Stimulated activated CD8-positive, alpha-beta memory T cell treated with anti-CD3 and anti-CD28 coated beads, Interleukin-2, amount 100 ng/mL, for 48 hours (primary cell): ENCODE measurements at regions not wholly inside any gene's neighbourhood (a gene's known extent, or its start where the extent isn't known, plus 50 kb on each side); places are given as distances from the start of the nearest gene placed in this dataset.

Experiments used
- DNase-seq, 2 donors: peaks; one replicate each; pipeline ENCODE4 v3.0.0-alpha.2; 2020; ENCODE audit warnings: low read depth in 2 of 2

GRCh38 chr17:71262586-71262985 lies 858.2 kb upstream of the SOX9 start:
- DNase-seq: no peak

DNA sequence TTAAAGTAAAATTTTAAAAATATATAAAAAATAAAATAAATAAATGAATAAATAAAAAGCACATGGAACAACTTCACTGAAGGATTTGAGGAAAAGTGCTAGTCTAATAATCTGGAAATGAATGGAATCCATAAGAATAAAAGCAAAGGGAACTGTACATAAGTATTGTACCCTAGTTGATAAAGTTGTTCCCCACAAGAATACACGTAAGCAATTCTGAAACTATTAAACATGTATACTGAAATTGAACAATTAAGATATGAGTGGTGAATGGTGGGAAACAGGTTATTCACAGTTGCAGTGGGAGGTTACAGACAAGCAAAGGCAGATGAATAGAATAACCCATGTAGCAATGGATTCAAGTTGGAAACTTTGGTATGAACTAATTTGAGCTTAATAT lies 853.2 kb upstream of the SOX9 start:
- no peak for DNase-seq

DNA sequence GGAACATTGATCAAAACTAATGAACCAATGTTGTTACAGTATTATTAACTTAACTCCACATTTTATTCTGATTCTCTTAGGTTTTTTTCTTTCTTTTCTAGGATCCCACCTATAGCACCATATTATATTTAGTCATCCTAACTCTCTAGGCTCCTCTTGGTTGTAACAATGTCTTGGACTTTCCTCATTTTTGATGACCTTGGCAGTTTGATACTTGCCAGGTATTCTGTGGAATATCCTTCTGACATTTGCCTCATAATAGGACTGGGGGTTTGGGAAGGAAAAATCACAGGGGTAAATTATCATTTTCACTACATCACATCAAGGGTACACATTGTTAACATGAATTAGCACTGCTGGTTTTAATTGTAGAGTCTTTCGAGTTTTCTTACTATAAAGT lies 851.6 kb upstream of the SOX9 start:
- no peak for DNase-seq

DNA sequence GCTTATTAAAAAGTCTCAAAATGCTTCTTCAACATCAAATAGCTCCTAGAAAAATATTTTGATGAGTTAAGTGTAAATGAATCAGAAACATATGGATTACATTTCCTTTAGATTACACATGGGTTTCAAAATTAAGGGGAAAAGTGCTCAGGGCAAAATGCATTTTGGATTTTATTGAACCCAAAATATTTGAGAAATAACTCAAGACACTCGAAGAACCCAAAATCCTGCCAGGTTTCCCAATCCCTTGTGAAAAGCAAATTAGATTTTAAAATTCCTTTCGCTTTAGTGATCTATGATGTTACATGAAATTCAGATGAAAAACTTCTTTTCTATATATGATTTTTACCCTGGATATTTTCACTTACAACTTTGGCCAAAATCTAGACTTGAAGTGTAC lies 847.4 kb upstream of the SOX9 start:
- no peak for DNase-seq

DNA sequence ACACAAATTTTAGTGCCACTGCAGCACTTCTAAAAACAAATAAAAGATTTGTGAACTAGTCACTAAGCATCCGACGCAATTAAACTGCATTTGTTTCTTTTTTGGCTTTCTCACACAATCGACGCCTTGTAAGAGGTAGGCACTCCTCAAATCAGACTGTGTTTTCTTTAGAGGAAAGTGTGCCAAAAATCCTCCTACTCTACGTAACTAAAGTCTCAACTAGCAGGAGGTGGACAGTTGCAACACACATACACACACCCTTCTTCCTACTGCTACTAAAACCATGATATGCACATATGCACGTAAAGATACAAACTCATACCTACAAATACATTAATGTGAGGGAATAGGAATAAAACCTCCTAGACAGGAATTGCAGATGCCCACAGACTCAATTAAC lies 844.7 kb upstream of the SOX9 start:
- DNase-seq: no peak

DNA sequence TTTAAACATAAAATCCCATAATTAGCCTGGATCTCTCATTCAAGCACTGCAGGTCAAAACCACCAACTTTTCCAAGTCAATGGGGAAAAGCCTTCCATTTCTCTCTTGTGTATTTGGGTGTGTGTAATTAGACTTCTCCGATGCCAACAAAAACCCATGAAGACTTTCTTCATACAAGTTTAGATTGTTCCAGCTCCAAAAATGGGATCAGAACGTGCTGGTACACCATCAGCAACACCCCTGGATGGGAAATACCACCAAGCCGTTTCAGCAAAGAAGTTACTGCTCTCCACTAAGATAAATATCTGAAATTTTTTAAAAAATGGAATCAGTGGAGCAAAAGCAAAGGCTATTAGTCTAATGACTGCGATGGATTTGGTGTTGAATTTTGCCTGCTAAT lies 837.3 kb upstream of the SOX9 start:
- DNase-seq: no peak

DNA sequence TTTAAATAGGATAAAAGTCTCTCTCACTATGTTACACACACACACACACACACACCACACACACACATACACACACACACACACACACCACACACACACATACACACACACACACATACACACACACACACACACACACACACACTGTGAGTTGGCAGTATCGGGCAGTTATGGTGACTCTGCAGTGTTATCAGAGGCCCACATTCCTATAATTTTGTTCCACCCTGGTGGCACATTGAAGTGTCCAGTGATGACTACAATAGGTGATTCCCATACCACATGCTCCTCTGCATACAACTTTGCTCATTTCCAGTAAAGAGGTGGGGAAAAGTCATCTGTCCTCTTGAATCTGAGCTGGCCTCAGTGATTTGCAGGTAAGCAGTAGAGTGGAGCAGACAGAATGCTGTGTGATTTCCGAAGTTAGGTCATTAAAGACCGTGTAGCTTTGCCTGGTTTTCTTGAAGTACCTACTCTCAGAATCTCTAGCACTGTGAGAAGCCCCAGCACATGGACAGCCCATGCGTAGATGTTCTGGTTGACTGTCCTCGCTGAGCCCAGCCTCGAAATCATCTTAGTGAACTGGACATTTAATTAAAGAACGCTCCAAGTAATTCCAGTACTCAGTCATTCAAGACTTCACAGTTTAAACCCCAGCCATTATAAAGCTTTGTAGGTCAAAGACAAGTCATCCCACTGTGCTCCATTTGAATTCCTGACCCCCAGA lies 836.6 kb upstream of the SOX9 start:
- no peak for DNase-seq

DNA sequence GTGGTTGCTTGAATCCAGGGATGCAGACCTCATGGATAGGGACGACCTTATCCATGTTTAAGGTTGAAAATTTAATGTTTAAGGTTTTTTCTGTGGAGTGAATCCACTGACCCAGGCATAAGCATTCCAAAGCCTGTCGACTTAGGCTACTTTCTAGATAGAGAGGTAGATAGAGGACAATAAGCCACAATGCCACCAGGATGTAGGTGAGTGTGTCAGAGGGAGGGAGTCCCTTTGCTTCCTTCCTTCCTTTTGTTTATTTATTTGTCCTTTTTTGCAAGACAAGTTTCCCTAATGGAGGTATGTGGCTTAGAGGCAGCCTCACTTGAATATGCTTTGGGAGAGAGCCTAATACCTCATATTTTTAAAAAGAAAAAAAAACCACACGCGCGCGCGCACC lies 834.2 kb upstream of the SOX9 start:
- no peak for DNase-seq

DNA sequence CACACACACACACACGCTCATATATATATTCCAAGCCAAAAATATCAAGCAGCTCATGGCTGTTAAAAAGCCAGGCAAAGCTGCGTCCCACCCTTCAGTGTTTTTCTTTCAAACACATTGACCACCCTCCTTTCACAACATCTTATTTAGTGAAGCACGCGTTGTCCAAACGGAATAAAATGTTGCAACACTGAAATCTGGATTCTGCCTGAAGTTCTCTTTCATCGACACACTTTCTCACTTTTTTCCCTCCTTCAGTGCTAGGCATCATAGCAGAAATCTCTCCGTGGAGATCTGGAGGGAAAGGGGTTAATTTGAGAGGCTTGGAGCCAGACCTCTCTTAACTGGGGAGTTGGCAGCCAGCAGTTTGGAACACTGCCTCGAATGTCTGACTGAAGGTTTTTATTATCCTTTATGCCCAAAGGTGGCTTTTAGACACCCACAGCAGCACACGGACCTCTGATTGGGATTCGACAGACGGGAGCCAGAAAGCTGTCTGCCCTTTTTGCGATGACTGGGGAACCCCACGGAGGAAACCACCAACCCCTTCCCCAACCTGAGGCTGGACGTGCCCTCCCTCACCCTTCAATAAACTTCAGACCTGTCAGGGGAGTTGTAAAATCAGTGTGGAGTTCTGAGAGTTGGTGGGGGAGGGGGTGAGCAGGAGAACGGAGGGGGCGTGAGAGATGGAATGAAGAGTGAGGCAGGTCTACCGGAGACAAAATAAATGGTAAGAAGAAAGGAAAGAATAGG lies 833.6 kb upstream of the SOX9 start:
- DNase-seq: no peak

DNA sequence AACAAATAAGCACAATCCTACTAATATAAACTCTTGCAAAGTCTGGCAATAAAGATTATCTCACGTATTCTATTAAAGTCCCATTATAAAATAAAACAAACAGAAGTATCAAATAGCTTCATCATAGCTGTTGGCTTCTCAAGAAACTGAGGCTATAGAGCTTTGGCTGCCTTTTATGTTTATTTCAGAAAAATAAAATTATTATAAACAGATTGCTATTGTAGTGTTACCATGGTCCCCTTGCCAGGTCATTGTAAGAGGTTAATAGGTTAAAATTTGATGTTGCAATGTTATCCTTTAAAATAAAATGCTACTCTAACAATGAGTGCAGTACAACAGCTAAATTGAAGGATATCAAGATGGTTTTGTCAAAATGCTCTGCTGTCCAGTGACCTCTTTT lies 828.8 kb upstream of the SOX9 start:
- no peak for DNase-seq

DNA sequence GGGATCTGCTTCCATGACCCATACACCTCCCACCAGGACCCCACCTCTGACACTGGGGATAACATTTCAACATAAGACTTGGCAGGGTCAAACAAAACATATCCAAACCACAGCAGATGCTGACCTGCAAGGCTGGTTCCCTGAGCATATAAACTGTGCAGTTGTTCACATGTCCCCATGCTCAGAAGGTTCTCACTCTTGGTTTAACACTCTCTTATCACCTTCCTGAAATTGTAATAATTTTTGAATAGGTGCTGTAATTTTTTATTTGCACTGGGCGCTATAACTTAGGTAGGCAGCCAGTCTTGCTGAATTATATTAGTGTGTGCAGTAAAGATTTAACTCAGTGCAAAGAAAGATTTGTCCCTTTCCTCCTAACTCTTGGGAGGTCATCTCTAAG lies 824.8 kb upstream of the SOX9 start:
- no peak for DNase-seq

DNA sequence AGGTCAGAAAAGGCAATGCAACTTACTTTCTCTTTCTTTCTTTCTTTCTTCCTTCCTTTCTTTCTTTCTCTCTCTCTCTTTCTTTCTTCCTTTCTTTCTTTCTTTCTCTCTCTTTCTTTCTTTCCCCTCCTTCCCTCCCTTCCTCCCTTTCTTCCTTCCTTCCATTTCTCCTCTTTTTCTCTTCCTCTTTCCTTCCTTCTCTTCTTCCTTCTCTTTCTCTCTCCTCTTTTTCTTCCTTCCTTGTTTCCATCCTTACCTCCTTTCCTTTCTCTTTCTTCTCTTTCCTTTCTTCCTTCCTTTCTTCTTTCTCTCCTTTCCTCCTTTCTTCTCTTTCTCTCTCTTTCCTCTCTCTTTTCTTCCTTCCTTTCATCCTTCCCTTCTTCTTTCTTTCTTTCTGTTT lies 819.8 kb upstream of the SOX9 start:
- DNase-seq: no peak

DNA sequence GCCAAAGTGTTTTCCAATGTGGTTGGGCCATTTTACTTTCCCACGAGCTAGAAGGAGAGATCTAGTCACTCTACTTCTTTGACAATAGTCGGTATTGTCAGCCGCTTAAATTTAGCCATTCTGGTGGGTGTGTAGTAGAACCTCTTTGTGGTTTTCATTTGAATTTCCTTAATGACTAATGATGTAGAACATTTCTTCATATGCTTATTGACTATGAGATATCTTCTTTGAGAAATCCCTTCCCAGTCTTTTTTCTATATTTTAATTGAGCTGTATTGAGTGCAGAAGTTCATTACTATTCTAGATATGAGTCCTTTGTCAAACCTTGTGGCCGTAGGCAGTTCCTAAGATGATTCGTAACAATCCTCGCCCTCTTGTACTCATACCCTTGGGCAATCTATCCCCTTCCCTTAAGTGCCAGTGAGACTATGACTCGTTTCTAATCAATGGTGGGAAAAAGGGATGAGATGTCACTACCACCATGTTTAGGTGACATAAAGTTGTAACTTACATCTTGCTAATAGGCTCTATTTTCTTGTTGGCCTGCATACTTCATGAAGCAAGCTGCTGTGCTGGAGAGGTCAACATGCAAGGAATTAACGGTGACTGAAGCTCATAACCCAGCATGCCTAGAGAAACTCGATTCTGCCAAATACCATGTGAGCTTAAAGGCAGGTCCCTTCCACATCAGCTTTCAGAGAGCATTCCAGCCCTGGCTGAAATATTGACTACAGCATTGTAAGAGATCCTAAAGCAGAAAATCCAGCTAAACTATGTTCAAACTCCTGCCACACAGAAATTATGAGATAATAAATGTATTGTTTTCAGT lies 817.9 kb upstream of the SOX9 start:
- no peak for DNase-seq

- DNase-seq: no peak
Measured at GRCh38 chr17:71304498-71305158, 816.2 kb upstream of the SOX9 start.

GRCh38 chr17:71313866-71314265 lies 807.0 kb upstream of the SOX9 start:
- DNase-seq: no peak

GRCh38 chr17:71315568-71315967 lies 805.3 kb upstream of the SOX9 start:
- DNase-seq: no peak

DNA sequence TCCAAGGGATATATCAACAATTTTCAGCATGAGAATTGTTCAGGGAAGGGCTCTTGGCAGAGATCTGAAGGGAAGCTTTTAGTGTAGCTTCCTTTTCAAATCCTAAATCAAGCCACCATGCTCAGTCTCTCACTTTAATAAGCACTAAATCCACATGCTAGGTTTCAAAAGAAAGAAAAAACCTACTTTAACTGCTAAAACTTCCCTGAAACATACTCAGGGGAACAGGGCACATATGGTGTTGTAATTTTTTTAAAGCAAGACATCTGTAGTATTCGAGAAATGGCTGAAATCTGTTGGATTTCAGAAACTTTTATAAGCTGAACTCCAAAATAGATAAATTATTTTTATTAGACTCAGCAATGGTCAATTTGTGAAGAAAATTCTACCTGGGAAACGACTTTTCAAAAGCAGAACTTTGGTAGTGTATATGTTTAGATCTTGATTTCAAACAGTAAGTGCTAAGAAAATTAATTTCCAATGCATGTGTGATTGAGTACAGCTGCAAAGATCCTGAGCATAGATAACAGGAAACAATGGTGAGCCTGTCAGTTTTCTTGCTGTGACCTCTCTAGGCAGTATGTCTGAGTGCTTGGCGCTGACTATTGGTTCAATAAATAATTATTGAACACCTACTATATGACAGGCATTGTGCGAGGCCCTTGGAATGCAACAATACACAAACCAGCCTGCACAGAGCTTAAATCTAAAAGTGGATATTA lies 804.5 kb upstream of the SOX9 start:
- no peak for DNase-seq

DNA sequence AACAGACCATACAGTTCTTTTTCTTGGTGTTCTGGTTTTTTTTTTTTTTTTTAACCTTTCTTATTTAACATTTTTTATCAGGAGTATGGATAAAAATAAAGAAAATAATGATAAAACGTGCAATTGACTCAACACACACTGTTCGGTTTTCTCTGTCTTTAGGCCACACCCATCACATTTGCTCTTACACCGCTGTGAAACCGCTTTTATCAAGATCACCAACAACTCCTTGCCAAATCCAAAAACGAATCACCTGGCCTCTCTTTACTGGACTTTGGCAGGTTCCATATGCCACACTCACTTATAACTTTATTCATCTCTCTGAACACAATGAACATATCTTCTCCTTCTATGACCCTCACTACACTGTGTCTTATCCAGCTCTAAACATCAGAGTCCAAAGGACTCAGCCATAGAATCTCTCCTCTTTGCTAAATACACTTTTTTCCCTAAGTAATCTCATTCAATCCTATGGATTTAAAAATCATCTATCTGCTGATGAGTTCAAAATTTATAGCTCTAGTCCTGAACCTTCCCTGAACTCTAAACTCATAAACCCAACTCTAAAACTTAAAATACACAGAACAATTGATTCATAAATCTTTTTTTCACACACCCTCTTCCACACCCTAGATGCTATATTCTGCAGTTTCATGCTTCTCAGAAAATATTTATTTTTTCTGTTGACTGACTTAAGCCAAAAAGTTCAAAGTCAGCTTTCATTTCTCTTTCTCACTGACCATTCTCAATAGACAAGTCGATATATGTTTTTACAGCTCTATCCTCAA lies 800.6 kb upstream of the SOX9 start:
- DNase-seq: no peak

DNA sequence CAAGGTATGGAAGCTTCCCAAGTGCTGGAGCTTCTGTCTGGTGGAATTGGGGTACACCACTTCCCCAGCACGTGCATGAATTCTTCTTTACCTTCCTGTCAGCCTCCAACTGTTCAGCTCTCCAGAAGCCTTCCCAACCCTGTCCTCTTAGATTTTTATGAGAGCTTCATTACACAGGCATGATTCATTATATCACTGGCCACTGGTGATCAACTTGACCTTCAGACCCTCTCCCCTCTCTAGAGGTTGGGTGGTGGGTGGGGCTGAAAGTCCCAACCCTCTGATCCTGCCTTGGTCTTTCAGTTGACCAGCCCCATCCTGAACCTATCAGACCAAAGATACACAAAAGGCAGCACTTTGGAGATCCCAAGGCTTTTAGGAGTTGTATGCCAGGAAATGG lies 795.7 kb upstream of the SOX9 start:
- DNase-seq: no peak

GRCh38 chr17:71325886-71326285 lies 794.9 kb upstream of the SOX9 start:
- no peak for DNase-seq
